HG03025 (cell line): ENCODE measurements at regions not wholly inside any gene's neighbourhood (a gene's known extent, or its start where the extent isn't known, plus 50 kb on each side); places are given as distances from the start of the nearest gene placed in this dataset.
A peak's percentile ranks its signal among the peaks of the same experiment; 100 is the strongest.
"Not testable (repeated sequence)": the region's sequence is repeated elsewhere in the genome, so short reads cannot be mapped to it uniquely, and the experiment has no call there.

Experiments used
- ATAC-seq: cut with Tn5 transposase; IDR thresholded peaks from one replicate; pipeline ENCODE4 v1.9.1; 2021; ENCODE audit warnings: mild to moderate bottlenecking, moderate library complexity; ENCODE audit not compliant: unreplicated experiment, low FRiP score

- no peak for ATAC-seq
Observed at GRCh38 chr5:44935871-44936270, 127.1 kb downstream of the MRPS30 start.

- ATAC-seq, result no peak
Observed at GRCh38 chr5:44942524-44943001, 133.8 kb downstream of the MRPS30 start.

DNA sequence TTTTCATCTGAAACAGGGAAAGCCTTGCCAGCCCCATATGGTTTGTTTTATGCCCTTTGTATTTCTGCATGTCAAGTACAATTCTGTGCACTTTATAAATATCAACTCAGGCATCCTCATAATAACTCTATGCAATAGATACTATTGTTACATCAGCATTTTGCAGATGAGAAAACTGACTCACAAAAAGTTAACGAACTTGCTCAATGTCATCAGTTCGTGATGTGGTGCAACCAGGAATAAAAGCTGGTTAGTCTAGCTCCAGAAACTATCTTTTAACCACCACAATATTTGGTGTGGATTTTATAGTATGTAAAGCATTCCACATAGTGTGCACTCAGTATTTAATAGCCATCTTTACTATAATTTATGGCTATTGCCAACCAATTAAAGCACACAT lies 134.9 kb downstream of the MRPS30 start:
- ATAC-seq, result no peak

DNA sequence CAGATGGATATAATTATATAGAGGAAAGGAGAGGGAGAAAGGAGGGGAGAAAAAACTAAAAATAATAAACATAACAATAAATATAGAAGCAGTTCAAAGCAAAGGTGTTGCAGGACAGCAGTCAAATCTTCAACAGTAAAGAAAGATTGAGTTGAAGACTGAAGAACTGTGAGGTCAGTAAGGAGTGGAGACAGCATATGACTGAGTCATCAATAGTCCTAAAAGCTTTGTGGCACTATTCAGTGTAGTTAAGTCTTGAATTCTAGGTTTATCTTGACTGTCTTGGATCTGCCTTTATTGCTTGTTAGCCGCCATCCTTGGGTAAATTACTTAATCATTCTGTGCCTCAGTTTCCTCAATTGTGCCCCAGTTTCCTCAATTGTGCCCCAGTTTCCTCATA lies 137.0 kb downstream of the MRPS30 start:
- ATAC-seq, result no peak

GRCh38 chr5:44949687-44950086 lies 140.9 kb downstream of the MRPS30 start:
- ATAC-seq, result no peak

DNA sequence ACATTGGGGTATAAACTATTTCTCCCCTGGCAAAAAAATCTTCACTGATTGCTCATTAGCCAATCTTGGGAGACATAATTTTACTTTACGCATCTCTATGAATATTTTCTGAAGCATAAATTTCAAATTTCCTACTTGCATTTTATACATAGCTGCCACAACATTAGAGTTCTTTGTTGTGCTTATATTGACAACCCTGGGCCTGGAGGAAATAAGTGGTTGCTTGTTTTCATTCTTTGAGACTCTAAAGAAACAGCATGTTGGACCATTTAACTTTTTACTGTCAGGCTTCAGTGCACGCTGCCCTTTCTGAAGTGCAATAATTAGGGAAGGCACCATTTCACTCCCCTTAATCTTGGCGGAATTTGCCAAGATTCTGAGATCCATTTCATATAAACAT lies 142.6 kb downstream of the MRPS30 start:
- no peak for ATAC-seq

DNA sequence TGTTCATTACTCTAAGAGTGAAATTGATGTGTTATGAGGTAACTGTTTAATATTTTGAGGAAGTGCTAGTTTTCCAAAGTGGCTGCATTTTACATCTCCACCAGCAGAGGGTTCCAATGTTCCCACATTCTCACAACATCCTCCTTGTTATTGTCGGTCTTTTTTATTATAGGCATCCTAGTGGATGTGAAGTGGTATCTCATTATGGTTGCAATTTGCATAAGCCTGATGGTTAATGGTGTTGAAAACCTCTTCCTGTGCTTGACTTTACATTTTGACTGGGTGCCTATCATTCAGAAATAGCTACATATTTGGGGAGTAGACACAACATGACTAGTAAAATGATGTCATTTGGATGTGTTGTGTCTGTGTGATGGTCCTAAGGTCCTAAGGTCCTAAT lies 143.6 kb downstream of the MRPS30 start:
- peak; percentile 59 for ATAC-seq

DNA sequence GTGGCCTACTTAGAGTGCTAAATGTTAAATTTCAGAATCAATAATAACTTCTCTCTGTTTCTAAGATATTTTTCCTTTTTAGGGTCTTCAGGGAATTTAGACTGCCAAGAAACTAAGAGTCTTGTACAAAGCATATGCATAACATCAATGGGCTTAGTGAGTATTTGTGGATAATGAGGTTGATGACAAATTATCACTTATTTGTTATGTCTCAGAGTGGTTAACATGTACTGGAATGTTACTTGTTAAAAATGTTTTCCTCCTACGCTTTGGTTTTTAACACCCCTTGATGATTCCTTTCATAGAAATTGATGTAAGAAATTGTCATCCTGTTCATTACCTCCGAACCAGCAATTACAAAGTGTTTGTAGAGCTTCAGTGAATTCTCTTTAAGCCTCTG lies 144.3 kb downstream of the MRPS30 start:
- no peak for ATAC-seq

- ATAC-seq, result not testable (repeated sequence)
Observed at GRCh38 chr5:44958943-44959454, 150.3 kb downstream of the MRPS30 start.

- ATAC-seq, result no peak
Observed at GRCh38 chr5:44969825-44970224, 161.1 kb downstream of the MRPS30 start.

- ATAC-seq, result not testable (repeated sequence)
Observed at GRCh38 chr5:44970963-44971362, 162.2 kb downstream of the MRPS30 start.

DNA sequence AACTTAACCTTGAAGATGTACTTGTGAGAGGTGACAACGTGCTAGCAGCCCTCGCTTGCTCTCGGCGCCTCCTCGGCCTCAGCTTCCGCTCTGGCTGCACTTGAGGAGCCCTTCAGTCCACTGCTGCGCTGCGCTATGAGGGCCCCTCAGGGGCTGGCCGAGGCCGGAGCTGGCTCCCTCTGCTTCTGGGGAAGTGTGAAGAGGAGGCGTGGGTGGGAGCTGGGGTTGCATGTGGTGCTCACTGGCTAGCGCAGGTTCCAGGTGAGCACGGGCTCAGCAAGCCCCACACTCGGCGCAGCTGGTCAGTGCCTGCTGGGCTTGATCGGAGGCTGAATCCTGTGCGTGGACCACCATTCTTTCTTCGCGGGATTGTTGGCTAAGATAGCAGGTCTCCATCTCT lies 166.1 kb downstream of the MRPS30 start:
- no peak for ATAC-seq

DNA sequence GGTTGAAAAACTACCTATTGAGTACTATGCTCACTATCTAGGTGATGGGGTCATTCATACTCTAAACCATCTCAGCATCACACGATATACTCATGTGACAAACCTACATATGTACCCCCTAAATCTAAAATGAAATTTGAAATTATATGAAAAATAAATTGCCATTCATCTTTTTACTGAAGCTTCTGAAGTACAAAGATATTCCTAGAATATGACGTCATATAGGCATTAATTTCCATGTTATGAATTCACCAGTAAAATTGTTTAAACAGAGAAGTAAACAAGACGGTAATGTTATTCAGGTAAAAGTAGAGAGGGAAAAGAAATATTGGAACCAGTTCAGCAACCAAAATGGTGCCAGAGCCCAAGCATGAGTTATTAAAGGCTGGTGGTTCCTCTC lies 173.0 kb downstream of the MRPS30 start:
- ATAC-seq, result no peak

DNA sequence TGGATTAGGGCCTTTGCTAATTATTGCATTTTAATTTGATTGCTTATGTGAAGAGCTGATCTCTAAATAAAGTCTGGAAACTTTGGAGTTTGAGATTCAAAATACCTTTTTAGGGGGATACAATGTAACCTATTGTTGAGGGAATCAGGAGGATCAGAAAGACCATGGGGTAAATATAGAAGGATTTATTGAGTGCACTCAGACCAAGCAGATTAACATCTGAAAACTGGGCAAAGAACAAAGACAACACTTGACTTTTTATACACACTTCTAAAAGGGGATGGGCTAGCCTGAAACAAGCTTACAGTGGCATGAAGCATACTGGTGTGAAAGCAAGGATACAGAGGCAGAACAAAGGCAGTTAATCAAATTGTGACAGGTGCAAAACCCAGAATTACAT lies 174.3 kb downstream of the MRPS30 start:
- no peak for ATAC-seq

GRCh38 chr5:44987026-44987425 lies 178.3 kb downstream of the MRPS30 start:
- ATAC-seq, result no peak

DNA sequence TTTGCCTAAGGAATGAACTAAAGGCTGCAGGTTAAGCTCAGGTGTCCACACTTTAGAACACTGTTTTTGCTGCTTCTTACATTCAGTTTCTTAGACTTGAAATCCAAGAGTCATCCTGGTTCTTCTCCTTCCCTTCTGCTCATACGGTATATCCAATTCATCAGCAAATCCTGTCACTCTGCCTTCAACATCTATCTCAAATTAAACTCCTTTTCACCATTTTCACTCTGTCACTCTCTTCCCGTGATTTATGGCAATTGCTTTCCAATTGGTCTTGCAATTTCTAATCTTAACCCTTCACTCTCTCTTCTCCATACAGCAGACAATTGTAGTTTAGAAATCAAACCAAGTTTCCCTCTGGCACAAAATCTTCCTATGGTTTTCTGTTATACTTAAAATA lies 182.9 kb downstream of the MRPS30 start:
- no peak for ATAC-seq

- ATAC-seq, result no peak
Observed at GRCh38 chr5:44993286-44993685, 184.5 kb downstream of the MRPS30 start.

GRCh38 chr5:44997506-44997905 lies 188.8 kb downstream of the MRPS30 start:
- no peak for ATAC-seq

DNA sequence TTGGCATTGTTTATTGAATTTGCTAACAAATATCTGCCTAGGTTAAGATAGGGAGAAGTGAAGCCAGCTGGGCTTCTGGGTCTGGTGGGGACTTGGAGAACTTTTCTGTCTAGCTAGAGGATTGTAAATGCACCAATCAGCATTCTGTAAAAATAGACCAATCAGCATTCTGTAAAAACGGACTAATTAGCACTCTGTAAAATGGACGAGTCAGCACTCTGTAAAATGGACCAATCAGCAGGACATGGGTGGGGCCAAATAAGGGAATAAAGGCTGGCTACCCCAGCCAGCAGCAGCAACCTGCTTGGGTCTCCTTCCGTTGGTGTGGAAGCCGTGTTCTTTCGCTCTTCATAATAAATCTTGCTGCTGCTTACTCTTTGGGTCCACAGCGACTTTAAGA lies 198.4 kb downstream of the MRPS30 start:
- not testable (repeated sequence) for ATAC-seq

- ATAC-seq, result no peak
Observed at GRCh38 chr5:45017568-45017967, 208.8 kb downstream of the MRPS30 start.

- ATAC-seq, result no peak
Observed at GRCh38 chr5:45029553-45029952, 220.8 kb downstream of the MRPS30 start.

DNA sequence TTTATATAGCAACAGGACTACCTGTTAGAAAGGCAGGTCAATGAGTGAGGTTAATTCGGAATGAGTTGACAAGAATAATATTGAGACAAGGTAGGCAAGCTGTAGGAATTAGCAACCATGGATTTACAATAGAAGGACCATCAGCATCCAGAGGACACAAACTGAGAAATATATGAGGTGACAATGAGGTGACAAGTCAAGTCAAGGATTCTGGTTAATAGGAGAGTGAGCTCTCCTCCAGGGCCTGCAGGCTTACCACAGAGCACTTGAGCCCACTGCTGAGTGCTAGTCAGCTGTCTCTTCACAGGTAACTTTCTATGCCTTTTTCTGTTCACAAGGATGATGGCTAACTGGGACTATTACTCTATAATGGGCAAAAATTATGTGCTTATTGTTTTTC lies 227.2 kb downstream of the MRPS30 start:
- ATAC-seq, result no peak

GRCh38 chr5:45037927-45038326 lies 229.2 kb downstream of the MRPS30 start:
- ATAC-seq, result no peak
